ENCODE measurements at regions not wholly inside any gene's neighbourhood (a gene's known extent, or its start where the extent isn't known, plus 50 kb on each side); places are given as distances from the start of the nearest gene placed in this dataset.

GRCh38 chr1:4404854-4405590, 249.4 kb upstream of the AJAP1 start:
- DNase-seq, result no peak

- DNase-seq, result no peak
Observed at GRCh38 chr1:4407851-4408250, 246.6 kb upstream of the AJAP1 start.

- DNase-seq, result no peak
Observed at GRCh38 chr1:4408380-4408779, 246.0 kb upstream of the AJAP1 start.

- no peak for DNase-seq
Observed at GRCh38 chr1:4411862-4412261, 242.5 kb upstream of the AJAP1 start.

GRCh38 chr1:4415476-4415875, 238.9 kb upstream of the AJAP1 start:
- no peak for DNase-seq

GRCh38 chr1:4416189-4416588, 238.2 kb upstream of the AJAP1 start:
- no peak for DNase-seq

GRCh38 chr1:4418021-4418420, 236.4 kb upstream of the AJAP1 start:
- no peak for DNase-seq

GRCh38 chr1:4421986-4422385, 232.4 kb upstream of the AJAP1 start:
- DNase-seq, result no peak

- DNase-seq, result no peak
Observed at GRCh38 chr1:4422504-4423289, 231.7 kb upstream of the AJAP1 start.

GRCh38 chr1:4424254-4424653, 230.2 kb upstream of the AJAP1 start:
- DNase-seq, result no peak

- DNase-seq, result no peak
Observed at GRCh38 chr1:4424766-4425165, 229.6 kb upstream of the AJAP1 start.

- peak in 1 of 2 donors; percentile 27 for DNase-seq
Observed at GRCh38 chr1:4425892-4426291, 228.5 kb upstream of the AJAP1 start.

- DNase-seq, result no peak
Observed at GRCh38 chr1:4428711-4429110, 225.7 kb upstream of the AJAP1 start.

- DNase-seq, result no peak
Observed at GRCh38 chr1:4430406-4431365, 223.7 kb upstream of the AJAP1 start.

GRCh38 chr1:4431491-4431890, 222.9 kb upstream of the AJAP1 start:
- DNase-seq, result no peak

GRCh38 chr1:4433075-4433474, 221.3 kb upstream of the AJAP1 start:
- DNase-seq, result no peak

- DNase-seq, result no peak
Observed at GRCh38 chr1:4444086-4444485, 210.3 kb upstream of the AJAP1 start.

GRCh38 chr1:4447778-4448420, 206.5 kb upstream of the AJAP1 start:
- no peak for DNase-seq

GRCh38 chr1:4449972-4450371, 204.4 kb upstream of the AJAP1 start:
- DNase-seq, result no peak

GRCh38 chr1:4452701-4453100, 201.7 kb upstream of the AJAP1 start:
- no peak for DNase-seq

GRCh38 chr1:4460052-4460451, 194.4 kb upstream of the AJAP1 start:
- no peak for DNase-seq

- no peak for DNase-seq
Observed at GRCh38 chr1:4460651-4461050, 193.8 kb upstream of the AJAP1 start.
